ENCODE measurements at regions not wholly inside any gene's neighbourhood (a gene's known extent, or its start where the extent isn't known, plus 50 kb on each side); places are given as distances from the start of the nearest gene placed in this dataset.

GRCh38 chr10:36302086-36302485, 660.0 kb upstream of the FZD8 start:
- no peak for TF ChIP-seq POLR2A (IDR thresholded peaks at IDR 0.05)
- TF ChIP-seq CTCF (IDR thresholded peaks at IDR 0.05 in 4 of 5, conservative IDR thresholded peaks at IDR 0.05 in 1 of 5): no peak

All from gastrocnemius medialis (tissue), 4 donors.